M059J (cell line): ENCODE measurements at regions not wholly inside any gene's neighbourhood (a gene's known extent, or its start where the extent isn't known, plus 50 kb on each side); places are given as distances from the start of the nearest gene placed in this dataset.
"Not testable (repeated sequence)": the region's sequence is repeated elsewhere in the genome, so short reads cannot be mapped to it uniquely, and the experiment has no call there.

Experiments used
- DNase-seq: peaks from one replicate; pipeline ENCODE4 v3.0.0-alpha.2; 2012; ENCODE audit warnings: low read depth

- DNase-seq, result no peak
These were observed 52.8 kb upstream of the ZFAND3 start for GRCh38 chr6:37766717-37767116.

- DNase-seq, result no peak
These were observed 54.2 kb upstream of the ZFAND3 start for GRCh38 chr6:37765182-37765775.

GRCh38 chr6:37763413-37763812, 56.1 kb upstream of the ZFAND3 start:
- no peak for DNase-seq

GRCh38 chr6:37762806-37763205, 56.7 kb upstream of the ZFAND3 start:
- DNase-seq, result no peak

- DNase-seq, result no peak
These were observed 57.8 kb upstream of the ZFAND3 start for GRCh38 chr6:37761554-37762271.

GRCh38 chr6:37759221-37760144, 60.0 kb upstream of the ZFAND3 start:
- DNase-seq, result peak; percentile 51

GRCh38 chr6:37758647-37759046, 60.9 kb upstream of the ZFAND3 start:
- no peak for DNase-seq

GRCh38 chr6:37758234-37758633, 60.6 kb upstream of the MDGA1 start:
- no peak for DNase-seq

GRCh38 chr6:37757381-37757780, 59.7 kb upstream of the MDGA1 start:
- no peak for DNase-seq

- DNase-seq, result no peak
These were observed 58.5 kb upstream of the MDGA1 start for GRCh38 chr6:37756135-37756534.

- DNase-seq, result no peak
These were observed 55.0 kb upstream of the MDGA1 start for GRCh38 chr6:37752718-37753117.

- DNase-seq, result not testable (repeated sequence)
These were observed 51.7 kb upstream of the MDGA1 start for GRCh38 chr6:37749367-37749766.

- DNase-seq, result no peak
These were observed 50.4 kb upstream of the MDGA1 start for GRCh38 chr6:37748118-37748517.
